ENCODE measurements at regions not wholly inside any gene's neighbourhood (a gene's known extent, or its start where the extent isn't known, plus 50 kb on each side); places are given as distances from the start of the nearest gene placed in this dataset.

GRCh38 chr6:166862978-166863530 lies 93.3 kb downstream of the RNASET2 start:
- TF ChIP-seq TCF7L2 (IDR thresholded peaks at IDR 0.05; ENCODE audit: borderline replicate concordance, low read depth, low read length) (no peak), CTCF (tag by site-specific recombination; IDR thresholded peaks at IDR 0.05) (no peak), EGR2 (tag by site-specific recombination; IDR thresholded peaks at IDR 0.05; ENCODE audit: low read depth) (no peak)

All from HEK293 (cell line).